DOHH2 (cell line): ENCODE measurements at regions not wholly inside any gene's neighbourhood (a gene's known extent, or its start where the extent isn't known, plus 50 kb on each side); places are given as distances from the start of the nearest gene placed in this dataset.

Experiments
- CTCF ChIP-seq: fragments of 200-600 bp; sonication (generic); IDR thresholded peaks from one replicate; pipeline ENCODE4 v1.5.1; 2014; ENCODE audit warnings: antibody characterized with exemption, mild to moderate bottlenecking, low read depth, low read length; ENCODE audit not compliant: poor library complexity, severe bottlenecking
- EZH2phosphoT487 ChIP-seq: fragments of 200-600 bp; sonication (generic); IDR thresholded peaks from 2 replicates; pipeline ENCODE4 v1.6.1; 2017; ENCODE audit warnings: borderline replicate concordance, mild to moderate bottlenecking, antibody characterized with exemption, low read length, moderate library complexity, mixed read lengths

GRCh38 chr12:5374713-5375112, 57.2 kb upstream of the NTF3 start:
- TF ChIP-seq CTCF (no peak), EZH2phosphoT487 (no peak)
